GM13977 (cell line): ENCODE measurements at regions not wholly inside any gene's neighbourhood (a gene's known extent, or its start where the extent isn't known, plus 50 kb on each side); places are given as distances from the start of the nearest gene placed in this dataset.

Experiments used
- DNase-seq: peaks from one replicate; pipeline ENCODE4 v3.0.0; 2012; ENCODE audit warnings: low spot score
- CTCF ChIP-seq: IDR thresholded peaks from 2 replicates; pipeline ENCODE4 v1.5.1; 2012; ENCODE audit warnings: mild to moderate bottlenecking, control low read depth; ENCODE audit not compliant: insufficient read depth; ENCODE audit errors: extremely low read depth, missing control alignments
- in situ Hi-C: fragments of 300-500 bp; cut with MboI; formaldehyde crosslinking; loops from one replicate; pipeline ENCODE4 v1.12.0; 2022; ENCODE audit warnings: low sequenced_read_pairs, low pct_unique_long_range_greater_than_20kb, mixed read lengths, inconsistent platforms; ENCODE audit not compliant: unreplicated experiment

GRCh38 chr7:106723398-106723797 lies 62.4 kb upstream of the CCDC71L start:
- DNase-seq = no peak
- in situ Hi-C loops = no loop called here
- no peak for TF ChIP-seq CTCF

DNA sequence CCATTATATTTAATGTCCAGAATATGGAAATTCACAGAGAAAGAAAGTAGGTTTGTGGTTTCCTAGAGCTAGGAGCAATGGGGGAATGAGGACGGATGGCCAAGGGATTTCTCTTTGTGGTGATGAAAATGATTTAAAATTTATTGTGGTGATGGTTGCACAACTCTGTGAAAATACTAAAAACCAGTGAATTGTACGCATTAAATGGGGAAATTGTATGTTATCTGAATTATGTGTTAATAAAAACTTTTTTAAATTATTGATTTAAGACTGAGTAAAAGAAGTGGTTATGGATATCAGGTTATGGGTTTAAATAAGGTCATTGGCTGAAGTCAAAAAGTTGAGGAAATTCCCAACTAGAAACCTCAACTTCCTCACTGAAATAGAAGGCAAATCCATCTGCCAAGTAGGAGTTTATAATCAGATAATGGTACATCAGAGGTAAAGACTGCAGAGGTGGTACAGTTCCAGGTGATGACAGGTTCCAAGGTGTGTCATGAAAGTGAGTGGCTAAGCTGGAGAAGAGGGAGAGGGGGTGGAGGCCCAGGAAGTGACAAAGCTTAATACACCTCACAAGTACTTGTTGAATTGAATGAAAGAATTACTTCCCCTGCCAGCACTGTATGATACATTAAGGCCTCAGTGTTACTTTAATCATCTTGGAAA lies 68.9 kb upstream of the CCDC71L start:
- DNase-seq = no peak
- no peak for TF ChIP-seq CTCF
- in situ Hi-C loops = loop anchor here (10.0 to 25.0 kb wide), 3 partner anchors 65 to 543 kb away; partner anchors contain the start of gene CCDC71L

- no peak for TF ChIP-seq CTCF
- peak; percentile 23 for DNase-seq
- in situ Hi-C loops = loop anchor here (10.0 to 25.0 kb wide), 3 partner anchors 66 to 544 kb away; partner anchors contain the start of gene CCDC71L
Observed at GRCh38 chr7:106731187-106731586, 70.2 kb upstream of the CCDC71L start.

DNA sequence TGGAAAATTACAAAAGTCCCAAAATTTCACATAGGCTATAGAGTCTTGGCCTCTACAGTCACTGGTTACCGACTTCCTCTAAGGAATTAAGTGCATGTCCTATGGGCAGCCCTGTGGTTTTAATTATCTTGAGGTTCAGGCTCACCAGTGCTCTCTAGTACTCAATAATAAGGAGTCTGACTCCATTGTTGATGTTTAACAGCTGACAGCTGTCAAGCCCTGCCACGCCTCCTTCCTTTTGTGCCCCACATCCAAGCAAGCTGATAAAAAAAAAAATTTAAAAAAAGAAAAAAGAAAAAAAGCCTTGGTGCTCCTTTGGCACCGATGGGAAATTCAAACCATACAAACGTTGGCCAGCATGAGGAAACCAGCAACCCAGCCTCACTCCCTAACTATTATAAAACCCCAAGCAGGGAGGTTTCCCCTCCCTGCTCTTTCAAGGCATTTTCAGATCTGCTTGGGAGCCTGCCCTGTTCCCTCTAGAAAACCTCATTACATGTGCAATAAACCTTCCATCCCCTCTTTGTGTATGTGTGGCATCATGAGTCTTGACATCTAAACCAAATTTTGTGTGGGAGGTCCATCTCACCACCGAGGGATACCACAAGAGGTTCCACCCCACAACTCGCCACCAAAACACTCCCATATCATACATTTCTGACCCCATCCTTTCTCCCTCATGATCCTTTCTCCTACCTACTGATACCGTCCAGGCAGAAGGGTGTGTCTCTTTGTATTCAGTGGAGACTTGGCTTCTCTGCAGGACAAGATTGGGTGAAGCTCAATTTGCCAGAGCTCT lies 70.9 kb upstream of the CCDC71L start:
- in situ Hi-C loops = loop anchor here (10.0 to 25.0 kb wide), 3 partner anchors 67 to 545 kb away; partner anchors contain the start of gene CCDC71L
- no peak for TF ChIP-seq CTCF
- no peak for DNase-seq

GRCh38 chr7:106735637-106736036 lies 74.7 kb upstream of the CCDC71L start:
- no peak for DNase-seq
- no peak for TF ChIP-seq CTCF
- in situ Hi-C loops = loop anchor here (10.0 to 25.0 kb wide), 3 partner anchors 71 to 548 kb away; partner anchors contain the start of gene CCDC71L

GRCh38 chr7:106736123-106736507 lies 75.2 kb upstream of the CCDC71L start:
- in situ Hi-C loops = loop anchor here (10.0 to 25.0 kb wide), 3 partner anchors 71 to 549 kb away; partner anchors contain the start of gene CCDC71L
- no peak for DNase-seq
- no peak for TF ChIP-seq CTCF
